Neuronal stem cell (in vitro differentiated cells): ENCODE measurements at regions not wholly inside any gene's neighbourhood (a gene's known extent, or its start where the extent isn't known, plus 50 kb on each side); places are given as distances from the start of the nearest gene placed in this dataset.
"Not testable (repeated sequence)": the region's sequence is repeated elsewhere in the genome, so short reads cannot be mapped to it uniquely, and the experiment has no call there.

Experiments used
- DNase-seq: peaks from one replicate; pipeline ENCODE4 v3.0.0-alpha.2; 2013; ENCODE audit warnings: low spot score
- H2AFZ ChIP-seq: one replicate; pipeline ENCODE4 v1.6.1; 2013; ENCODE audit warnings: mild to moderate bottlenecking, low read length, inconsistent platforms
- H2AK5ac ChIP-seq: 2 replicates; pipeline ENCODE4 v1.6.1; 2013; ENCODE audit warnings: low read depth, mild to moderate bottlenecking, inconsistent platforms, low read length, moderate library complexity, mixed read lengths
- H2BK120ac ChIP-seq: 2 replicates; pipeline ENCODE4 v1.6.1; 2013; ENCODE audit warnings: low read depth, mild to moderate bottlenecking, inconsistent platforms, low read length, moderate library complexity, mixed read lengths
- H2BK12ac ChIP-seq: one replicate; pipeline ENCODE4 v1.6.1; 2013; ENCODE audit warnings: low read length, inconsistent platforms
- H2BK15ac ChIP-seq: 2 replicates; pipeline ENCODE4 v1.6.1; 2013; ENCODE audit warnings: mild to moderate bottlenecking, low read length, inconsistent platforms, mixed read lengths
- H2BK5ac ChIP-seq: one replicate; pipeline ENCODE4 v1.6.1; 2013; ENCODE audit warnings: inconsistent platforms, mild to moderate bottlenecking, low read length, moderate library complexity
- H3K14ac ChIP-seq: one replicate; pipeline ENCODE4 v1.6.1; 2013; ENCODE audit warnings: low read length, inconsistent platforms
- H3K18ac ChIP-seq: 2 replicates; pipeline ENCODE4 v1.6.1; 2013; ENCODE audit warnings: low read length, inconsistent platforms
- H3K23ac ChIP-seq: 2 replicates; pipeline ENCODE4 v1.6.1; 2013; ENCODE audit warnings: low read depth, mild to moderate bottlenecking, mixed read lengths, low read length, inconsistent platforms; ENCODE audit not compliant: poor library complexity
- H3K27ac ChIP-seq: replicated peaks from 3 replicates; pipeline ENCODE4 v1.5.1; 2013; ENCODE audit warnings: low read length, inconsistent platforms
- H3K27me3 ChIP-seq, 3 experiments: 2 replicates each; pipeline ENCODE4 v1.6.1; 2013; ENCODE audit warnings: low read length in 3 of 3, mild to moderate bottlenecking in 2 of 3, inconsistent platforms in 1 of 3, low read depth in 1 of 3, mixed read lengths in 1 of 3, moderate library complexity in 1 of 3; ENCODE audit not compliant: control insufficient read depth in 3 of 3, insufficient read depth in 3 of 3
- H3K36me3 ChIP-seq, 2 donors: replicated peaks in 1 of 2; 2 replicates each; pipeline ENCODE4 v1.6.1; 2013; ENCODE audit warnings: low read length in 2 of 2; ENCODE audit not compliant: control insufficient read depth in 2 of 2, insufficient read depth in 2 of 2
- H3K4ac ChIP-seq: 2 replicates; pipeline ENCODE4 v1.6.1; 2013; ENCODE audit warnings: inconsistent platforms, mild to moderate bottlenecking, low read length, moderate library complexity
- H3K4me1 ChIP-seq, 2 donors: 1 replicate in 1 of 2; 2 replicates in 1 of 2; pipeline ENCODE4 v1.6.1; 2013; ENCODE audit warnings: low read length in 2 of 2, low read depth in 1 of 2; ENCODE audit not compliant: control insufficient read depth in 2 of 2, insufficient read depth in 1 of 2
- H3K4me2 ChIP-seq: one replicate; pipeline ENCODE4 v1.6.1; 2013; ENCODE audit warnings: mild to moderate bottlenecking, low read length, inconsistent platforms; ENCODE audit not compliant: insufficient read depth, poor library complexity, severe bottlenecking
- H3K4me3 ChIP-seq, 2 donors: 2 replicates each; pipeline ENCODE4 v1.5.1; 2013; ENCODE audit warnings: low read length in 2 of 2, mild to moderate bottlenecking in 2 of 2, inconsistent platforms in 1 of 2, moderate library complexity in 1 of 2
- H3K79me1 ChIP-seq: one replicate; pipeline ENCODE4 v1.6.1; 2013; ENCODE audit warnings: low read depth, mild to moderate bottlenecking, inconsistent platforms, low read length, moderate library complexity
- H3K9ac ChIP-seq: one replicate; pipeline ENCODE4 v1.6.1; 2013; ENCODE audit warnings: mild to moderate bottlenecking, low read depth, low read length, inconsistent platforms; ENCODE audit not compliant: poor library complexity
- H3K9me3 ChIP-seq, 2 donors: replicated peaks in 1 of 2; 2 replicates each; pipeline versions ENCODE3 to v1.6.1; 2013; ENCODE audit warnings: low read length in 2 of 2, mild to moderate bottlenecking in 2 of 2, inconsistent platforms in 1 of 2, low read depth in 1 of 2, mixed read lengths in 1 of 2, moderate library complexity in 1 of 2; ENCODE audit not compliant: control insufficient read depth in 2 of 2, insufficient read depth in 1 of 2
- H4K8ac ChIP-seq: one replicate; pipeline ENCODE4 v1.6.1; 2013; ENCODE audit warnings: low read depth, mild to moderate bottlenecking, inconsistent platforms, low read length, moderate library complexity
- H4K91ac ChIP-seq: one replicate; pipeline ENCODE4 v1.6.1; 2013; ENCODE audit warnings: low read length, low read depth, mild to moderate bottlenecking, inconsistent platforms; ENCODE audit not compliant: poor library complexity
- WGBS, 2 donors: extraction: QIAGEN DNeasy Blood & Tissue Kit; methylation state at CpG; one replicate each; pipeline ENCODE4 v1.1.7; 2013; ENCODE audit warnings: missing lambda C conversion rate in 2 of 2, mixed read lengths in 1 of 2; ENCODE audit not compliant: insufficient read length in 2 of 2, insufficient replicate concordance in 1 of 2; ENCODE audit errors: extremely low coverage in 2 of 2; 5-methylcytosine and 5-hydroxymethylcytosine counted together

DNA sequence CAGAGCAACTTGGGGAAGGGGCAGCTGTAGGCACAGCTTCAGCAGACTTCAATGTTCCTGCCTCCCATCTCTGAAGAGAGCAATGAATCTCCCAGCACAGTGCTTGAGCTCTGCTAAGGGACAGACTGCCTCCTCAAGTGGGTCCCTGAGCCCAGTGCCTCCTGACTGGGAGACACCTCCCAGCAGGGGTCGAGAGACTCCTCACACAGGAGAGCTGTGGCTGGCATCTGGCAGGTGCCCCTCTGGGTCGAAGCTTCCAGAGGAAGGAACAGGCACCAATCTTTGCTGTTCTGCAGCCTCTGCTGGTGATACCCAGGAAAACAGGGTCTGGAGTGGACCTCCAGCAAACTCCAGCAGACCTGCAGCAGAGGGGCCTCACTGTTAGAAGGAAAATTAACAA lies 563.8 kb downstream of the RWDD3 start:
- WGBS, 2 donors, result no CpG with 5 or more reads among the region's 2 CpGs

GRCh38 chr1:95806171-95806570 lies 572.2 kb downstream of the RWDD3 start:
- Histone ChIP-seq H3K27me3 (no peaks in the 10 kb centered on the region), H2BK120ac (no peak overlapping the region), H4K91ac (no peak overlapping the region), H3K4ac (no peak overlapping the region), H4K8ac (no peak overlapping the region), H3K23ac (no peak overlapping the region), H3K79me1 (no peaks in the 10 kb centered on the region), H2BK12ac (no peak overlapping the region), H3K18ac (no peak overlapping the region), H3K4me3 (no peak overlapping the region), H3K9me3 (no peaks in the 10 kb centered on the region), H3K4me2 (no peak overlapping the region), H3K27ac (no peak overlapping the region), H2AK5ac (no peak overlapping the region), H3K36me3 (no peaks in the 10 kb centered on the region), H3K9ac (no peak overlapping the region), H2BK5ac (no peak overlapping the region), H3K14ac (no peak overlapping the region), H3K4me1 (no peaks in the 10 kb centered on the region), H2AFZ (no peak overlapping the region), H2BK15ac (no peak overlapping the region)
- no peak for DNase-seq

More for the DNA sequence above, 563.8 kb downstream of the RWDD3 start:
- not testable (repeated sequence) for H2BK12ac ChIP-seq, H3K36me3 ChIP-seq, H3K14ac ChIP-seq, H3K9ac ChIP-seq, H3K79me1 ChIP-seq, H2BK15ac ChIP-seq, H3K27me3 ChIP-seq, H2BK120ac ChIP-seq, H4K91ac ChIP-seq, H2AK5ac ChIP-seq, DNase-seq, H3K4me1 ChIP-seq, H3K4me3 ChIP-seq, H4K8ac ChIP-seq, H3K4me2 ChIP-seq, H3K23ac ChIP-seq, H3K4ac ChIP-seq, H3K27ac ChIP-seq, H2AFZ ChIP-seq, H3K18ac ChIP-seq, H3K9me3 ChIP-seq, H2BK5ac ChIP-seq

DNA sequence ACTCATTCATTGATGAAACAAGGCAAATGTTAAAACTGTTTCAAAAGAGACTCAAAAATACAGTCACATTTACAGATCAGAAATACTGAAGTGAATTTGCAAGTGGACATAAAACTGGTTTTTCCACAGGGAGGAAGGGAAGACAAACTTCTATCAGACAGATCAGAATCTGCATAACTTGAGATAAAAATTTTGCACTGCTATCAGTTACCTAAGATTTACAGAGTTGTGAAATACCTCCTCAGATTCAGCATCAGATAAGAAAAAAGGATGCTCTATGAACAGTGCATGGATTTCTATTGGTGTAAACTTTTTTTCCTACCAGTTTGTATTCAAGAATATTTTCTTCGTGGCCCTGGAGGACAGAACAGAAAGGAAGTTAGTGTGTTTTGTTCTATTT lies 575.4 kb downstream of the RWDD3 start:
- no peaks in the 10 kb centered on the region for H3K4me1 ChIP-seq
- H3K4me3 ChIP-seq, result no peak overlapping the region
- H2AFZ ChIP-seq, result no peak overlapping the region
- H4K8ac ChIP-seq, result no peak overlapping the region
- no peak overlapping the region for H3K23ac ChIP-seq
- DNase-seq, result no peak
- H3K27ac ChIP-seq, result no peak overlapping the region
- no peaks in the 10 kb centered on the region for H3K9me3 ChIP-seq
- H2BK5ac ChIP-seq, result no peak overlapping the region
- H3K4me2 ChIP-seq, result no peak overlapping the region
- no peaks in the 10 kb centered on the region for H3K79me1 ChIP-seq
- H3K4ac ChIP-seq, result no peak overlapping the region
- WGBS, 2 donors, result no CpG with 5 or more reads among the region's 1 CpG
- H3K14ac ChIP-seq, result no peak overlapping the region
- no peak overlapping the region for H2BK15ac ChIP-seq
- no peak overlapping the region for H2AK5ac ChIP-seq
- H3K27me3 ChIP-seq, result no peaks in the 10 kb centered on the region
- H4K91ac ChIP-seq, result no peak overlapping the region
- no peak overlapping the region for H2BK12ac ChIP-seq
- H3K9ac ChIP-seq, result no peak overlapping the region
- H3K36me3 ChIP-seq, result no peaks in the 10 kb centered on the region
- no peak overlapping the region for H3K18ac ChIP-seq
- no peak overlapping the region for H2BK120ac ChIP-seq

DNA sequence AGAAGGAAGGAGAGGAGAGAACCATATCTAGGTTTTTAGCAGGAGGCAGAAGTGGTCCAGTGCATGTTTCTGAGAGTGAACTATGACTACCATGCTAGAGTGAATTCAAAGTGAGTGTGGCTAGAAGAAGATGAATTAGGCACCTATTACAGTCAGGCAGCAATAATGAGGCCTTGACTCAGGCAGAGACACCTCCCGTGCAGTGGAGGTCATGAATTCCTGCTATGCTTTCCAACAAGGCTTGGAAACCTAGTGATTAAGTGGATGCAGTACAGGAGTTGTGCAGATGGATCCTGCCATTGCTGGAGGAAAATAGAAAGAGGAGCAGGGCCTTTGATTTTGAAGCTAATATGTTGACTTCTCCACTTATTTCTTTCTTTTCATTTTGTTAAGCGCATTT lies 581.5 kb downstream of the RWDD3 start:
- no peak overlapping the region for H3K27ac ChIP-seq
- no peak overlapping the region for H2AK5ac ChIP-seq
- no peaks in the 10 kb centered on the region for H3K4me1 ChIP-seq
- H2BK12ac ChIP-seq, result no peak overlapping the region
- H3K27me3 ChIP-seq, result no peaks in the 10 kb centered on the region
- WGBS, 2 donors, result no CpG with 5 or more reads among the region's 2 CpGs
- H3K4me3 ChIP-seq, result no peak overlapping the region
- H3K4ac ChIP-seq, result no peak overlapping the region
- no peak overlapping the region for H3K14ac ChIP-seq
- H3K9me3 ChIP-seq, result no peaks in the 10 kb centered on the region
- no peak overlapping the region for H3K23ac ChIP-seq
- no peaks in the 10 kb centered on the region for H3K36me3 ChIP-seq
- H2BK15ac ChIP-seq, result no peak overlapping the region
- no peak overlapping the region for H3K9ac ChIP-seq
- no peak overlapping the region for H4K8ac ChIP-seq
- no peak overlapping the region for H2BK5ac ChIP-seq
- H2BK120ac ChIP-seq, result no peak overlapping the region
- H3K18ac ChIP-seq, result no peak overlapping the region
- no peak overlapping the region for H2AFZ ChIP-seq
- H3K79me1 ChIP-seq, result no peaks in the 10 kb centered on the region
- no peak overlapping the region for H3K4me2 ChIP-seq
- DNase-seq, result no peak
- no peak overlapping the region for H4K91ac ChIP-seq
